Panc1 (cell line): ENCODE measurements at regions not wholly inside any gene's neighbourhood (a gene's known extent, or its start where the extent isn't known, plus 50 kb on each side); places are given as distances from the start of the nearest gene placed in this dataset.

Experiments
- POLR2AphosphoS5 ChIP-seq: IDR thresholded peaks from 2 replicates; pipeline ENCODE4 v1.6.1; 2012; ENCODE audit warnings: mild to moderate bottlenecking, low read depth, low read length, moderate library complexity
- TF ChIP-seq, protein P1 (sequence below), 2 experiments: IDR thresholded peaks; 2 replicates each; pipeline ENCODE4 v1.6.1; 2011 to 2012; ENCODE audit warnings: low read depth in 2 of 2, control low read depth in 1 of 2, low read length in 1 of 2, mild to moderate bottlenecking in 1 of 2, moderate library complexity in 1 of 2; ENCODE audit not compliant: insufficient read depth in 1 of 2
- TF ChIP-seq, protein P2 (sequence below): fragments of 450-650 bp; IDR thresholded peaks from 2 replicates; pipeline ENCODE4 v1.5.1; 2017; ENCODE audit warnings: mild to moderate bottlenecking

DNA sequence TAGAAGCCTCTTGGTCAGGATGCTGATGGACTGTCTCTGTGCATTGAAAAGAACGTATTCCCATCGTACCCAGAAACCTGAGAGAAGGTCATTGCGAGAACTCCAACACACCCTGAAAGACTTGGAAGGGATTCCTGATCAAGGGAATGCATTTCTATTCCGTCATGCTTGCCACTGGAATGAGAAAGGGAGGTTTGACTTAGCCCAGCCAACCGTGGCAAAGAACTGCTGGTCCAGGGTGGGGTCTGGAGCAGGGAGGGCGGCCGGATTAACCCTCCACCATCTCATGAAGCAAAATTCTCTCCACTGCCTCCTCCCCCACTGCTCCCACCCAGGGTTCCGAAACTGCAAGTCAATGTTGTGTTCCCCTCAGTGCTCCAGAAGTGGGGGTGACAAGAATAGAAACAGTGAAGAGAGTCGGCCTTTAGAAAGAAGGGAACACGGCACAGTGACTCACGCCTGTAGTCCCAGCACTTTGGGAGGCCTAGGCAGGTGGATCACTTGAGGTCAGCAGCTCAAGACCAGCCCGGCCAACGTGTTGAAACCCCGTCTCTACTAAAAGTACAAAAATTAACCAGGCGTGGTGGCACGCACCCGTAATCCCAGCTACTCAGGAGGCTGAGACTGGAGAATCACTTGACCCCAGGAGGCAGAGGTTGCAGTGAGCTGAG is 137.5 kb upstream of the MGMT start:
- TF ChIP-seq, protein P1, sequence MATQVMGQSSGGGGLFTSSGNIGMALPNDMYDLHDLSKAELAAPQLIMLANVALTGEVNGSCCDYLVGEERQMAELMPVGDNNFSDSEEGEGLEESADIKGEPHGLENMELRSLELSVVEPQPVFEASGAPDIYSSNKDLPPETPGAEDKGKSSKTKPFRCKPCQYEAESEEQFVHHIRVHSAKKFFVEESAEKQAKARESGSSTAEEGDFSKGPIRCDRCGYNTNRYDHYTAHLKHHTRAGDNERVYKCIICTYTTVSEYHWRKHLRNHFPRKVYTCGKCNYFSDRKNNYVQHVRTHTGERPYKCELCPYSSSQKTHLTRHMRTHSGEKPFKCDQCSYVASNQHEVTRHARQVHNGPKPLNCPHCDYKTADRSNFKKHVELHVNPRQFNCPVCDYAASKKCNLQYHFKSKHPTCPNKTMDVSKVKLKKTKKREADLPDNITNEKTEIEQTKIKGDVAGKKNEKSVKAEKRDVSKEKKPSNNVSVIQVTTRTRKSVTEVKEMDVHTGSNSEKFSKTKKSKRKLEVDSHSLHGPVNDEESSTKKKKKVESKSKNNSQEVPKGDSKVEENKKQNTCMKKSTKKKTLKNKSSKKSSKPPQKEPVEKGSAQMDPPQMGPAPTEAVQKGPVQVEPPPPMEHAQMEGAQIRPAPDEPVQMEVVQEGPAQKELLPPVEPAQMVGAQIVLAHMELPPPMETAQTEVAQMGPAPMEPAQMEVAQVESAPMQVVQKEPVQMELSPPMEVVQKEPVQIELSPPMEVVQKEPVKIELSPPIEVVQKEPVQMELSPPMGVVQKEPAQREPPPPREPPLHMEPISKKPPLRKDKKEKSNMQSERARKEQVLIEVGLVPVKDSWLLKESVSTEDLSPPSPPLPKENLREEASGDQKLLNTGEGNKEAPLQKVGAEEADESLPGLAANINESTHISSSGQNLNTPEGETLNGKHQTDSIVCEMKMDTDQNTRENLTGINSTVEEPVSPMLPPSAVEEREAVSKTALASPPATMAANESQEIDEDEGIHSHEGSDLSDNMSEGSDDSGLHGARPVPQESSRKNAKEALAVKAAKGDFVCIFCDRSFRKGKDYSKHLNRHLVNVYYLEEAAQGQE (IDR thresholded peaks at IDR 0.05; ENCODE audit: insufficient read depth in 1 of 2, low read depth in 2 of 2, low read length in 1 of 2): no peak
- TF ChIP-seq, protein P2, sequence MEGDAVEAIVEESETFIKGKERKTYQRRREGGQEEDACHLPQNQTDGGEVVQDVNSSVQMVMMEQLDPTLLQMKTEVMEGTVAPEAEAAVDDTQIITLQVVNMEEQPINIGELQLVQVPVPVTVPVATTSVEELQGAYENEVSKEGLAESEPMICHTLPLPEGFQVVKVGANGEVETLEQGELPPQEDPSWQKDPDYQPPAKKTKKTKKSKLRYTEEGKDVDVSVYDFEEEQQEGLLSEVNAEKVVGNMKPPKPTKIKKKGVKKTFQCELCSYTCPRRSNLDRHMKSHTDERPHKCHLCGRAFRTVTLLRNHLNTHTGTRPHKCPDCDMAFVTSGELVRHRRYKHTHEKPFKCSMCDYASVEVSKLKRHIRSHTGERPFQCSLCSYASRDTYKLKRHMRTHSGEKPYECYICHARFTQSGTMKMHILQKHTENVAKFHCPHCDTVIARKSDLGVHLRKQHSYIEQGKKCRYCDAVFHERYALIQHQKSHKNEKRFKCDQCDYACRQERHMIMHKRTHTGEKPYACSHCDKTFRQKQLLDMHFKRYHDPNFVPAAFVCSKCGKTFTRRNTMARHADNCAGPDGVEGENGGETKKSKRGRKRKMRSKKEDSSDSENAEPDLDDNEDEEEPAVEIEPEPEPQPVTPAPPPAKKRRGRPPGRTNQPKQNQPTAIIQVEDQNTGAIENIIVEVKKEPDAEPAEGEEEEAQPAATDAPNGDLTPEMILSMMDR: no peak
- TF ChIP-seq POLR2AphosphoS5: no peak
